Endodermal cell (in vitro differentiated cells): ENCODE measurements at regions not wholly inside any gene's neighbourhood (a gene's known extent, or its start where the extent isn't known, plus 50 kb on each side); places are given as distances from the start of the nearest gene placed in this dataset.

Experiments used
- DNase-seq: peaks from one replicate; pipeline ENCODE4 v3.0.0-alpha.2; 2017
- H3K27ac ChIP-seq: 2 replicates; pipeline ENCODE4 v1.5.1; 2013; ENCODE audit warnings: mild to moderate bottlenecking, low read depth, low read length, moderate library complexity
- H3K27me3 ChIP-seq: 2 replicates; pipeline ENCODE4 v1.6.1; 2013; ENCODE audit warnings: mild to moderate bottlenecking, low read length, moderate library complexity; ENCODE audit not compliant: insufficient read depth, control insufficient read depth, poor library complexity, severe bottlenecking
- H3K36me3 ChIP-seq: 2 replicates; pipeline ENCODE4 v1.7.0; 2013; ENCODE audit warnings: mild to moderate bottlenecking, low read length, moderate library complexity; ENCODE audit not compliant: control insufficient read depth, insufficient read depth
- H3K4me1 ChIP-seq: one replicate; pipeline ENCODE4 v1.7.0; 2013; ENCODE audit warnings: low read length; ENCODE audit not compliant: control insufficient read depth, insufficient read depth
- H3K4me3 ChIP-seq: 2 replicates; pipeline ENCODE4 v1.5.1; 2013; ENCODE audit warnings: mild to moderate bottlenecking, low read length, moderate library complexity
- H3K9ac ChIP-seq: 2 replicates; pipeline ENCODE4 v1.6.1; 2013; ENCODE audit warnings: mild to moderate bottlenecking, low read length, moderate library complexity; ENCODE audit not compliant: poor library complexity, severe bottlenecking; ENCODE audit errors: extremely low read depth
- H3K9me3 ChIP-seq: 2 replicates; pipeline ENCODE4 v1.6.1; 2013; ENCODE audit warnings: mild to moderate bottlenecking, low read length, moderate library complexity; ENCODE audit not compliant: control insufficient read depth
- H3K27ac Mint-ChIP-seq: 2 replicates; pipeline ENCODE4 v1.8.0; 2020; ENCODE audit warnings: mixed read lengths
- H3K27me3 Mint-ChIP-seq: 2 replicates; pipeline ENCODE4 v1.8.0; 2021; ENCODE audit warnings: mild to moderate bottlenecking, mixed read lengths; ENCODE audit not compliant: insufficient read depth
- H3K36me3 Mint-ChIP-seq: 2 replicates; pipeline ENCODE4 v1.8.0; 2020; ENCODE audit warnings: low read depth, mixed read lengths
- H3K4me1 Mint-ChIP-seq: 2 replicates; pipeline ENCODE4 v1.8.0; 2020; ENCODE audit warnings: mixed read lengths
- H3K4me3 Mint-ChIP-seq: 2 replicates; pipeline ENCODE4 v1.8.0; 2020; ENCODE audit warnings: mild to moderate bottlenecking, moderate library complexity, mixed read lengths
- H3K9me3 Mint-ChIP-seq: 2 replicates; pipeline ENCODE4 v1.8.0; 2020; ENCODE audit warnings: mild to moderate bottlenecking, mixed read lengths
- WGBS, 2 experiments: methylation state at CpG; one replicate each; pipeline versions ENCODE4 v1.1.5 to v1.1.7; 2013; ENCODE audit warnings: missing lambda C conversion rate in 2 of 2, mixed read lengths in 1 of 2; ENCODE audit not compliant: insufficient coverage in 1 of 2, insufficient read length in 1 of 2; 5-methylcytosine and 5-hydroxymethylcytosine counted together
- TF ChIP-seq, protein P1 (sequence below): fragments of 200-600 bp; sonication (generic); conservative IDR thresholded peaks from 2 replicates; pipeline ENCODE4 v1.5.0; 2021; ENCODE audit warnings: antibody characterized with exemption, mild to moderate bottlenecking

DNA sequence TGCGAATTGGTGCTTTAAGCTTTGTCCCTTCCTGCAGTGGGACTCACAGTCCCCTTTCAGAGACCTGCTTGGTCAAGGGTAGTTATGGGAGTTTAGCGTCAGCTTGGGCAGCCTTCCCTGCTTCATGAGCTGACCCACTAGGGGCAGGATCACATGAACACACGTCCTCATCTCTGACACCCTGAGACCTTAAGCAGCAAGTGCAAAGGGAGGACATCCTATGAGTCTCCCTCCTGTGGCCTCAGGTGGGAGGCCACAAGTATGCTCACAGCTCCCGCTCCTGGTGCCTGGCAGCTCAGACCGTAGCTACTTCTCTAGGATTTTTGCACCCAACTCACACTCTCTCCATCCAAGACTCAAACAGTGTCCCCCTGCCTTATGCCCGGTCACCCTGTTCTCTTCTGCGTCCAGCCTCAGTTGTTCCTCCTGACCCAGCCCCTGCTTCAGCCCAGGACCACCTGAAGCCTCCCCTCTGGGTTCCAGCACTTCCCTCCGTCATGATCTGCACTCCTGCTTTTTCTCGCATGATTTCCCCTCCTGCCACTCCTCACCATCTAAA, 136.6 kb upstream of the FAM20C start:
- Histone ChIP-seq H3K36me3 (no peaks in the 10 kb centered on the region), H3K27ac (no peak overlapping the region), H3K9me3 (no peaks in the 10 kb centered on the region), H3K27me3 (no peaks in the 10 kb centered on the region), H3K4me3 (no peak overlapping the region), H3K9ac (no peak overlapping the region), H3K4me1 (no peaks in the 10 kb centered on the region)
- H3K4me1 Mint-ChIP-seq: peaks cover 27% of the 10 kb centered on the region
- H3K27me3 Mint-ChIP-seq: peaks cover 12% of the 10 kb centered on the region
- H3K36me3 Mint-ChIP-seq: no peaks in the 10 kb centered on the region
- H3K9me3 Mint-ChIP-seq: peaks cover 6% of the 10 kb centered on the region
- WGBS, 2 experiments: 82 to 83% methylated on average over 3 to 9 of the region's 9 CpGs
- H3K4me3 Mint-ChIP-seq: no peak overlapping the region
- H3K27ac Mint-ChIP-seq: no peak overlapping the region
- peak; percentile 70 for DNase-seq
- TF ChIP-seq, protein P1, sequence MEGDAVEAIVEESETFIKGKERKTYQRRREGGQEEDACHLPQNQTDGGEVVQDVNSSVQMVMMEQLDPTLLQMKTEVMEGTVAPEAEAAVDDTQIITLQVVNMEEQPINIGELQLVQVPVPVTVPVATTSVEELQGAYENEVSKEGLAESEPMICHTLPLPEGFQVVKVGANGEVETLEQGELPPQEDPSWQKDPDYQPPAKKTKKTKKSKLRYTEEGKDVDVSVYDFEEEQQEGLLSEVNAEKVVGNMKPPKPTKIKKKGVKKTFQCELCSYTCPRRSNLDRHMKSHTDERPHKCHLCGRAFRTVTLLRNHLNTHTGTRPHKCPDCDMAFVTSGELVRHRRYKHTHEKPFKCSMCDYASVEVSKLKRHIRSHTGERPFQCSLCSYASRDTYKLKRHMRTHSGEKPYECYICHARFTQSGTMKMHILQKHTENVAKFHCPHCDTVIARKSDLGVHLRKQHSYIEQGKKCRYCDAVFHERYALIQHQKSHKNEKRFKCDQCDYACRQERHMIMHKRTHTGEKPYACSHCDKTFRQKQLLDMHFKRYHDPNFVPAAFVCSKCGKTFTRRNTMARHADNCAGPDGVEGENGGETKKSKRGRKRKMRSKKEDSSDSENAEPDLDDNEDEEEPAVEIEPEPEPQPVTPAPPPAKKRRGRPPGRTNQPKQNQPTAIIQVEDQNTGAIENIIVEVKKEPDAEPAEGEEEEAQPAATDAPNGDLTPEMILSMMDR: peak; percentile 72

DNA sequence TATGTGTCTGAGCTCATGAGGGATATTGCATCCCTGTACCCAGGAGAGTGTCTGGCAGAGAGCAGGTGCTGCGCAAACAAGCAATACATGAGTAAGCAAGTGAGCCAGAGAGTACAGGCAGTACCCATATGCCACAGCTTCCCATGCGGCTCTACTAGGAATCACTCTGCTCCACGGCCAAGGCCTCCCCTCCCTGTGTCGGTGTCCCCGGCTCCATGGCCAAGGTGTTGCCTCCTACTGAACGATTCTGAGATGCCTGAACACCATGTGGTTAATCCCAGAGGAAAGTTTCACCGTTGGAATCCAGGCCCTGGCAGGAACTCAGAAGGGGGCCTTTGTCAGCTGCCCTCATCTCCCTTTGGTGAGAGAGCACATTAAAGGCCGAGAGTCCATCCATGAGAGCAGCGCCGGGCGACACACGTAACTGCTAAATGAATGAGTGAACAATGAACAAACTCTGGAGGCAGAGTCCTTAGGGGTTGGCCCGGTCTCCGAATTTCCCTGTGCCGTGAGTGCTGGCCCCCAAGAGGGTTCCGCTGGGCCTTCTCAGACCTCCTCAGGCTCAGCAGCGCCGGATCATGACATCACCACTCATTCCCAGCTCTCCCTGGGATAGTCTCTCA, 136.0 kb upstream of the FAM20C start:
- 85 to 88% methylated on average over 18 of the region's 18 CpGs for WGBS, 2 experiments
- H3K4me3 ChIP-seq: no peak overlapping the region
- no peaks in the 10 kb centered on the region for H3K27me3 ChIP-seq
- H3K9me3 ChIP-seq: no peaks in the 10 kb centered on the region
- Mint-ChIP-seq H3K27ac (no peak overlapping the region), H3K27me3 (peaks cover 14% of the 10 kb centered on the region), H3K4me1 (peaks cover 27% of the 10 kb centered on the region), H3K36me3 (no peaks in the 10 kb centered on the region), H3K9me3 (peaks cover 6% of the 10 kb centered on the region), H3K4me3 (no peak overlapping the region)
- TF ChIP-seq, protein P1: no peak
- H3K4me1 ChIP-seq: no peaks in the 10 kb centered on the region
- no peaks in the 10 kb centered on the region for H3K36me3 ChIP-seq
- DNase-seq: peak; percentile 44
- H3K27ac ChIP-seq: no peak overlapping the region
- H3K9ac ChIP-seq: no peak overlapping the region

GRCh38 chr7:57071-57470, 135.3 kb upstream of the FAM20C start:
- no peaks in the 10 kb centered on the region for H3K27me3 ChIP-seq
- no peaks in the 10 kb centered on the region for H3K36me3 Mint-ChIP-seq
- no peak overlapping the region for H3K4me3 Mint-ChIP-seq
- H3K9me3 ChIP-seq: no peaks in the 10 kb centered on the region
- H3K4me3 ChIP-seq: no peak overlapping the region
- H3K36me3 ChIP-seq: no peaks in the 10 kb centered on the region
- WGBS, 2 experiments: 96% methylated on average over 5 to 8 of the region's 8 CpGs
- no peak overlapping the region for H3K27ac Mint-ChIP-seq
- no peaks in the 10 kb centered on the region for H3K4me1 ChIP-seq
- H3K4me1 Mint-ChIP-seq: peaks cover 27% of the 10 kb centered on the region
- H3K9me3 Mint-ChIP-seq: peaks cover 6% of the 10 kb centered on the region
- TF ChIP-seq, protein P1: no peak
- no peak overlapping the region for H3K27ac ChIP-seq
- H3K27me3 Mint-ChIP-seq: peaks cover 16% of the 10 kb centered on the region
- no peak for DNase-seq
- H3K9ac ChIP-seq: no peak overlapping the region
